ENCODE measurements at regions not wholly inside any gene's neighbourhood (a gene's known extent, or its start where the extent isn't known, plus 50 kb on each side); places are given as distances from the start of the nearest gene placed in this dataset.
"Not testable (repeated sequence)": the region's sequence is repeated elsewhere in the genome, so short reads cannot be mapped to it uniquely, and the experiment has no call there.

DNA sequence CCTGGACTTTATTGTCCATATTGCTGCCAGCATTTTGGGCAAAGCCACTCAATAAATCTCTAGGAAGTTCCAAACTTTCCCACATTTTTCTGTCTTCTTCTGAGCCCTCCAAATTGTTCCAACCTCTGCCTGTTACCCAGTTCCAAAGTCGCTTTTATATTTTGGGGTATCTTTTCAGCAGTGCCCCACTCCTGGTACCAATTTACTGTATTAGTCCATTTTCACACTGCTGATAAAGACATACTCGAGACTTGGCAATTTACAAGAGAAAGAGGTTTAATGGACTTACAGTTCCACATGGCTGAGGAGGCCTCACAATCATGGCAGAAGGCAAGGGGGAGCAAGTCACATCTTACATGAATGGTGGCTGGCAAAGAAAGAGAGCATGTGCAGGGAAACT lies 53.4 kb downstream of the AHSP start:
- DNase-seq (ENCODE audit: low spot score) = not testable (repeated sequence)

DNA sequence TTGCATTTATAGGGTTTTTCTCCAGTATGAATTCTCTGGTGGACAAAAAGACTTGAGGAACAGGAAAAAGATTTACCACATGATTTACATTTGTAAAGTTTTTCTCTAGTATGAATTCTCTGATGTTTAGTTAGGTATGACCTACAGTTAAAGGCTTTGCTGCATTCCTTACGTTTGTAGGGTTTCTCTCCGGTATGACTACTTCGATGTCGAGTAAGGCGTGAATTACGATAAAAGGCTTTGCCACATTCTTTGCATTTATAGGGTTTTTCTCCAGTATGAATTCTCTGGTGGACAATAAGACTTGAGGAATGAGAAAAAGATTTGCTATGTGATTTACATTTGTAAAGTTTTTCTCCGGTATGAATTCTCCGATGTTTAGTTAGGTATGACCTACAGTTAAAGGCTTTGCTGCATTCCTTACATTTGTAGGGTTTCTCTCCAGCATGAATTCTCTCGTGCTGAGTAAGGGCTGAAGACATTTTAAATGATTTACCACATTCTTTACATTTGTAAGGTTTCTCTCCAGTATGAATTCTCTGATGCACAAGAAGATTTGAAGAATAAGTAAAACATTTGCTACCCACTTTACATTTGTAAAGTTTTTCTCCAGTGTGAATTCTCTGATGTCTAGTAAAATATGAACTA lies 74.2 kb downstream of the AHSP start:
- DNase-seq (ENCODE audit: low spot score) = not testable (repeated sequence)

DNA sequence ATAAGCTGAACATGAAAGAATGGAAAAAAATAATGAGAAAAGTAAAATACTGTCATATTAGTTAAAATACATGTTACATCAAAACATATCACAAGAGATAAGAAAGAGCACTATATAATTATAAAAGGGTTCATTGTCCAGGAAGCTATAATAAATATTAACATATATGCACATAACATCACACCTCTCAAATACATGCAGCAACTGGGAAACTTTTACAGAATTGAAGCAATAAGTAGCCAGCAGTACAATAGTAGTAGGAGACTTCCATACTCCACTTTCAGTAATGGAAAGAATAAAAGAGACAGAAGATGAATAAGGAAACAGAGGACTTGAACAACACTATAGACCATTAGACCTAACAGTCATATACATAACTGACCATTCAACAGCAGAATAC lies 90.4 kb downstream of the AHSP start:
- DNase-seq (ENCODE audit: low spot score) = no peak

DNA sequence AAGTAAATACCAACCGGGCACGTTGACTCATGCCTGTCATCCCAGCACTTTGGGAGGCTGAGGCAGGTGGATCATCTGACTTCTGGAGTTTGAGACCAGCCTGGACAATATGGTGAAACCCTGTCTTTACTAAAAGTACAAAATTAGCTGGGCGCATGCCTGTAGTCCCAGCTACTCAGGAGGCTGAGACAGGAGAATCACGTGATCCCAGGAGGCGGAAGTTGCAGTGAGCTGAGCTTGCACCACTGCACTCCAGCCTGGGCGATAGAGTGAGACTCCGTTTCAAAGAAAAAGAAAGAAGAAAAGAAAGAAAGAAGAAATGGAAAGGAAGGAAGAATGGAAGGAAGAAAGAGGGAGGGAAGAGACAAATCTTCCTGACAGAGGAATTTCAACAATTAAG lies 108.7 kb downstream of the AHSP start:
- DNase-seq (ENCODE audit: low spot score) = no peak

DNA sequence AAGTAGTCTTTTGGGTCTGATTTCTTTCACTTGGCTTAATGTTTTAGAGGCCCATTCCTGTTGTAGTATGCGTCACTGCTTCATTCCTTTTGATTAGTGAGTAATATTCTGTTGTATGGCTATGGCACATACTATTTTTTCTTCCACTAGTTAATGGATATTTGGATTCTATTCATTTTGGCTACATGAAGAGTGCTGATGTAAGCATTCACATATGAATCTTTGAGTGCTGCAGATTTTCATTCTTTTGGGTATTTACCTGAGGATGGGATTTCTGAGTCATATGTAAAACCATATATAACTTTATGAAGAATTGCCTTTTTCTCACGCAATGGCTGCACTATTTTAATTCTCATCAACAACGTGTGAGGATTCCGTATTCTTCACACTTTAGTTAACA lies 113.6 kb downstream of the AHSP start:
- DNase-seq (ENCODE audit: low spot score) = no peak

DNA sequence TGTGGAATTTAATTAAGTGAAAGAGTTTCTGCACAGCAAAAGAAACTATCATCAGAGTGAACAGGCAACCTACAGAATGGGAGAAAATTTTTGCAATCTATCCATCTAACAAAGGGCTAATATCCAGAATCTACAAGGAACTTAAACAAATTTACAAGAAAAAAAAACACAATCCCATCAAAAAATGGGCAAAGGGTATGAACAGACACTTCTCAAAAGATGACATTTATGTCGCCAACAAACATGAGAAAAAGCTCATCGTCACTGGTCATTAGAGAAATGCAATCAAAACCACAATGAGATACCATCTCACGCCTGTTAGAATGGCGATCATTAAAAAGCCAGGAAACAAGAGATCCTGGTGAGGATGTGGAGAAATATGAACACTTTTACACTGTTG lies 128.0 kb downstream of the AHSP start:
- DNase-seq (ENCODE audit: low spot score) = not testable (repeated sequence)

DNA sequence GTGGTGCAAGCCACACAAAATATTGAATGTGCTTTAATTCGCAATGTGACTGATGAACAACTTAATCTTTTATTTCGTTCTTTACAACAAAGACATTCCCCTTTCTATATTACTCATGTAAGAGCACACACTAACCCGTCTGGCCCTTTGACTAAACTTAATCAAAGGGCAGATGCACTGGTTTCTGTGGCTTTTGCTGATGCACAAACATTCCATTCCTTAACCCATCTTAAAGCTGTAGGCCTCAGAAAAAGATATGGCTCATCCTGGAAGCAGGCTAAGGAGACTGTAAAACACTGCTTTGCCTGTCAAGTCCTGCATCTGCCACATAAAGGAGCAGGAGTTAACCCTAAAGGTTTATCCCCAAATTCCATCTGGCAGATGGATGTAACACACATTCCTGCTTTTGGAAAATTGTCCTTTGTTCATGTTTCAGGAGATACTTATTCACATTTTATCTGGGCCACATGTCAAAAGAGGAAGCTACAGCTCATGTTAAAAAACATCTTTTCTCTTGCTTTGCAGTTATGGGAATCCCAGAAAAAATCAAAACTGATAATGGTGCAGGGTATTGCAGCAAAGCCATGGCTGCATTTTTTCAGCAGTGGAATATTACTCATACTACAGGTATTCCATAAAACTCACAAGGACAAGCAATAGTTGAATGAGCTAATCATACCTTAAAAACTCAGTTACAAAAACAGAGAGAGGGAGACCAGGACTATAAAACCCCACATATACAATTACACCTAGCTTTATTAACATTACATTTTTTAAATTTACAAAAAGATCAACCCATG lies 137.2 kb downstream of the AHSP start:
- no peak for DNase-seq (ENCODE audit: low spot score)

DNA sequence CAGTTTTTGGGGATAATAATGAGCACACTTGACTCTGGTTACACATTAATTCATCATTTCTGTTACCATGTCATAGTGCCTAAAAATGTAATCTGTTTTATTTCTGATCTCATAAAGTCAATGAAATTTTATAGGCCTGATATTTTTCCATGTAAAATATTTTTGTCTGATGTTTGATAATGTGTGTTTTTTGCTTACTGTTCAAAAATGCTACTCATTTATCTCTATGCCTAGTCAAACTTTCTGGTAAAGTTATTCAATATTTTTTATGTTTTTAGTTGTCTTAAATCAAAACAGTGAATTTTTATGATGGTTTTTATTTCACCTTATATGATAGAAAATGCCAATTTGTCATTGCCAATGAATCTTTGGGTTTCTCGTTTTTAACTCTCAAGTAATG lies 147.0 kb downstream of the AHSP start:
- DNase-seq (ENCODE audit: low spot score) = no peak

DNA sequence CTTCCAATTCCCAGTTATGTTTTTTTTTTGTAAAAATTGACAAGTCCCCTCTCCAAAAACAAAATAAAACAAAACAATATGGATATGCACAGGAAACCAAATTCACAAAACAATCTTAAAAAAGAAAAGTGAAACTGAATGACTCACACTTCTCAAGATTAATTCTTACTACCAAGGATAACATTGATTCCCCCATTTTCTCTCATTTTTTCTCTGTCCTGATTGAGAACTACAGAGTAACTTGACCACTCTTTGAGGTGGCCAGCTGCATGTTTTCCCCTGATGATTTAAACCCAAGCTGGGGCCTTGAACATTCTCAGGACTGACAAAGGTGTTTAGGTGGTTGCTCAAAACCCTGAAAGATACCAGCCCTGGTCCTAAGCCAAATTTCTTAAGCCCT lies 149.0 kb downstream of the AHSP start:
- DNase-seq (ENCODE audit: low spot score) = no peak

DNA sequence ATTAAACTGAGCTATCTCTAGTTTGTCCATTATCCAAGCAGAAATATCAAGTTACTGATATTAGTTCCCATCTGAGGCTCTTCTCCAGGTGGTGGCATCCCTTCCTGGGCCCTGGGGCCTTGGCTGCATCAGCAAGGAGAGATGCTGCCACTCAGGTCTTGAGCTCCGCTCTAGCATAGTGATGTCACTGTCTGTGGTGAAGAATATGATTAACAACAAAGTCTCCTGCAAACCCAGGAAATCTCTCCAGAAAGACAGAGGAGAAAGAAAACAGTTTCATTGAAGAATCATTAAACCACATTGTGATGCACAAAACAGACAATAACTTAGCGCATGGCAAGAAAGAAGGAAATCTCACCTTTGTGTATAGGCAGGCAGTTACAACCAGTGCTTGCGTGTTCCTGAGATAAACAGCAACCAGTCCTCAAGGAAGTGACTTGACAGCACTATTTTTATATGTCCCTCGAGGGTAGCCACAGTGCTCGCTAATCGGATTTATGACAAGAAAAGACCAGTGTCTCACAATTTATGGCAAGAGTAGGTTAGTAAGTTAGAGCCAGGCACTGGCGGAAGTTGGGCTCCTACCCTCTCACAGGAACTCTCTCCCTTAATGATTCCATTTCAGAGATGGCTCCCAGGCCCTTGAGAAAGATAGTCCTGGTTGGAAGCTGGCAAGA lies 151.1 kb downstream of the AHSP start:
- DNase-seq (ENCODE audit: low spot score) = no peak

DNA sequence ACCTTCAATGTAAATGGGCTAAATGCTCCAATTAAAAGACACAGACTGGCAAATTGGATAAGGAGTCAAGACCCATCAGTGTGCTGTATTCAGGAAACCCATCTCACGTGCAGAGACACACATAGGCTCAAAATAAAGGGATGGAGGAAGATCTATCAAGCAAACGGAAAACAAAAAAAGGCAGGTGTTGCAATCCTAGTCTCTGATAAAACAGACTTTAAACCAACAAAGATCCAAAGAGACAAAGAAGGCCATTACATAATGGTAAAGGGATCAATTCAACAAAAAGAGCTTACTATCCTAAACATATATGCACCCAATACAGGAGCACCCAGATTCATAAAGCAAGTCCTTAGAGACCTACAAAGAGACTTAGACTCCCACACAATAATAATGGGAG lies 161.6 kb downstream of the AHSP start:
- not testable (repeated sequence) for DNase-seq (ENCODE audit: low spot score)

DNA sequence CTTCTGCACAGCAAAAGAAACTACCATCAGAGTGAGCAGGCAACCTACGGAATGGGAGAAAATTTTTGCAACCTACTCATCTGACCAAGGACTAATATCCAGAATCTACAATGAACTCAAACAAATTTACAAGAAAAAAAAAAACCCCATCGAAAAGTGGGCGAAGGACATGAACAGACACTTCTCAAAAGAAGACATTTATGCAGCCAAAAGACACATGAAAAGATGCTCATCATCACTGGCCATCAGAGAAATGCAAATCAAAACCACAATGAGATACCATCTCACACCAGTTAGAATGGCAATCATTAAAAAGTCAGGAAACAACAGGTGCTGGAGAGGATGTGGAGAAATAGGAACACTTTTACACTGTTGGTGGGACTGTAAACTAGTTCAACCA lies 164.6 kb downstream of the AHSP start:
- not testable (repeated sequence) for DNase-seq (ENCODE audit: low spot score)

DNA sequence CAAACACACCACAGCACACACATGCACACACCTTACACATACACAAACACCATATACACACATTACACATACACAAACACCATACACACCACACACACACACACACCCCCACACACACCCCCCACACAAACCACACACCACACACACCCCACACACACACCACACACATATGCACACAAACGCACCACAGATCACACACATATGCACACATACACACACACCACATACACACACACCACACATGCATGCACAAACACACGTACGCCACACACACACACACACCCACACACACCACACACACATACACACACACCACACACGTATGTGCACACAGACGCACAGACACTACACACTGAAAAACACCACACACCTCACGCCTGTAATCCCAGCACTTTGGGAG lies 166.0 kb downstream of the AHSP start:
- DNase-seq (ENCODE audit: low spot score) = no peak

DNA sequence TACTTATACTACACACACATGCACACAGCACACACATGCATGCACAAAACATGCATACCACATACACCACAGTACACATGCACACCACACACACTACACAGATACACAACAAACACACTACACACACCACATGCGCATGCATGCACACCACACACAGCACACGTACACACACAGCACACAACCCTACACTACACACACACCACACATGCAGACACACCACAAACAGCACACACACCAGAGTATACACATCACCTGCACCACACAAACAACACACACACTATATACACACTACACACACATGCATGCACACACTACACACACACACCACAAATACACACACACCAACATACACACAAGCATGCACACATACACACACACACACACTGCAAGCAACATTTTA lies 166.8 kb downstream of the AHSP start:
- DNase-seq (ENCODE audit: low spot score) = no peak

DNA sequence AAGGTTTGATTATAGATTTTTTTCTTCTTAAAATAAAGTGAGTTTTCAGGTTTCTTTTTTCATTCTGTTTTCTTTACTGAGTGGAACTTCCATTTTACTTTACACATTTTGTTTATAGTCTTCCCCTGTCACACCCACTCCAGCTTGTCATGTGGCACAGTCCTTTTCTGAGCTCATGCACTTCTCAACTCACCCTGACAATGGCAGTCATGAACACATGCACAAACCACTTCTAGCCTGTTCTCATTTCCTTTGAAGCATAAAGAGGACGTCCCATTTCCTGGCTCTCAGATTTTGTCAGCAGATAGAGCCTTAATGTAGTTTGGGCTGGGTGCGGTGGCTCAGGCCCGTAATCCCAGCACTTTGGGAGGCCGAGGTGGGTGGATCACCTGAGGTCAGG lies 168.0 kb downstream of the AHSP start:
- DNase-seq (ENCODE audit: low spot score) = no peak

DNA sequence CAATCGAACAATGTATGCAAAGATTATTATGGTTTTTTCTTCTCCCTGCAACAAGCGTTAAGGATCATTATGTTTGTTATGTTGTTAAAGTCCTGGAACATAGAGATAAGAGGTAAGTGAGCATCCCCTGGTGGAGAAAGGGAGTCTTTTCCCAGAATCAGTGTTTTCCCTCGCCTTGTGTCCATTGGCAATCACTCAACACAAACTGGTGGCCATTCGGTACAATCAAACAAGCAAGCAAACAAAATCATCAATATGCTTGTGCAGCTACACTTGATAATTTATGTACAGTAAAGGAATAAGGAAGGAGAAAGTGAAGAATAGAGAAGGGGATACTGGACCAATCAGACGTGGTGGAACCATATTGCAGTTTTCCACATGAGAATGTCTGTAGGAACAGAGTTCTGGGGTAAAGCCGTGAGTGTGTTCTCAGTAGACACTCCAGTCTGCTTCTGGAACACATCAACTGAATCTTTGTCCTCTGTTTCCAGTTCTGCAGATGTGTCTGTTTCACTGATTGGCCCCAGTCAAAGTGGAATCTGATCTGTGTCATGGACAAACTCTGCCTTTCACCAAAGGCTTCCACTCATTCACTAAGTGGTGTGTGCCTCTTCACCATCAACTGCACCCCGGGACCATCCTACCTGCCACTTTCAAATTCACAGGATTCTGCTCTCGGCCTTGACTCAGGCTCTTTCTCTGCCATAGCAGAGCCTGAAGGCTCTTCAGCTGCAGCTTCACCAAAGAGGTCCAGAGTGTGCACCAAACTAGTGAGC lies 169.5 kb downstream of the AHSP start:
- peak; percentile 46 for DNase-seq (ENCODE audit: low spot score)

DNA sequence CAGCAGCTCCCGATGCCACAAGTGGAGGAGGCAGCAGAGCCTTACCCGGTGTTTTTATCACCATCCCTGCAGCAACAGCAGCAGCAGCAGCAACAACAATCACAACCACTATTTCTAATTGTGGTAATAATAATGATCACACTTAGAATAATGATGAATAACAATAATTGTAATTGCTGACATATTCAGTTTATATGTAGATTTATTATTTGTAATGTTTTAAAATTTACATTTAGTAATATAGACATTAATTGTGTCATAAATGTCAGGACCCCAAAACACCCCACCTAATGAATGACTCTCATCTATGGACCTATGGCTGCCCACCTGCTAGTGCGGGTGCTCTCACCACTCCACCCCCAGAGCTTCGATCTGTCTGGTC lies 170.0 kb downstream of the AHSP start:
- no peak for DNase-seq (ENCODE audit: low spot score)

DNA sequence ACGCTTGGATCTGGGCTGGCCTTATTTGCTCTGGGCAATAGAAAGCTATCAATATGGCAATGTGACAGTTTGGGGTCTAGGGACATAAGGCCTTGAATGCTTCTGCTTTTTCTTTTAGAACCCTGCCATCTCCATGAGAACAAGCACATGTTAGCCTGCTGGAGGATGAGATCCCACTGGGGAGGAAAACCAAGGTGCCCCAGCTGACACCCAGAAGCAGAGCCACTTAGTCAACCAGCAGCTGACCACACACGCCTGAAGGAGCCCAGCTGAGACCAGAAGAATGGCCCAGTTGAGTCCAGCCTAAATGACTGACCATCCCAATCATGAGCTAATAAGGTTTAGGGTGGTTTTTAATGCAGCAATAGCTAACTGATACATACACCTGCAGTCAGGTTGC lies 171.2 kb downstream of the AHSP start:
- DNase-seq (ENCODE audit: low spot score) = no peak

DNA sequence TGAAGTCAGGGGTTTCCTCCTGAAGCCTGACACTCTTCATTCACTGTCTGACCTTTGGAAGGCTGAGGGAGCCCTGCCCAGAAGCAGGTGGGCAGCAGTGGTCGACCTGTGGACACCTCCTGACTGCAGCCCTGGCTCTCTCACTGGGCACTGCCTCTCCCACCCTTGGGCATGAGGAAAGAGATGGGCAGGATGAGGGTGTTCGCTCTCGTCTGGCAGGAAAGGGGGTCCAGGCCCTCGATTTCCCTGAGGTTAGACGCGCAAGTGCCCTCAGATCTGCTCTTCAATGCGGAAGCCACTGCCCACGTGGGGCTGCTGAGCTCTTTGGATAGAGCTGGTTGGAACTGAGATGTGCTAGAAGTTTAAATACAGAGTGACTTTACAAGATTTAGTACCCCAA lies 171.9 kb downstream of the AHSP start:
- no peak for DNase-seq (ENCODE audit: low spot score)

DNA sequence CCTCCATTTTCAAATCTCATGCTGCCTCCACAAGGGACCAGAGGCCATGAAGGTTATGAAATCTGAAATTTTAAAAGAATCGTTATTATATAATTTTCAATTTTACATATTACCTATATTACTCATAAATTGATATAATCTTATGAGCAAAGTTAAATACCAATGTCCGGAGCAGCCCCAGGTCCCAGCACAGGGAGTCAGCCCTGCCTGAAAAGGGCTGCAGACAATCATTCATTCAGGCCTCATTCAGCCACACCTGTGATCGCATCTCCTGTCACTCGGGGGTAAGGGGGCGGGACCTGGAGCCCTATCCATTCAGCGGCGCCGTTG lies 172.5 kb downstream of the AHSP start:
- no peak for DNase-seq (ENCODE audit: low spot score)

DNA sequence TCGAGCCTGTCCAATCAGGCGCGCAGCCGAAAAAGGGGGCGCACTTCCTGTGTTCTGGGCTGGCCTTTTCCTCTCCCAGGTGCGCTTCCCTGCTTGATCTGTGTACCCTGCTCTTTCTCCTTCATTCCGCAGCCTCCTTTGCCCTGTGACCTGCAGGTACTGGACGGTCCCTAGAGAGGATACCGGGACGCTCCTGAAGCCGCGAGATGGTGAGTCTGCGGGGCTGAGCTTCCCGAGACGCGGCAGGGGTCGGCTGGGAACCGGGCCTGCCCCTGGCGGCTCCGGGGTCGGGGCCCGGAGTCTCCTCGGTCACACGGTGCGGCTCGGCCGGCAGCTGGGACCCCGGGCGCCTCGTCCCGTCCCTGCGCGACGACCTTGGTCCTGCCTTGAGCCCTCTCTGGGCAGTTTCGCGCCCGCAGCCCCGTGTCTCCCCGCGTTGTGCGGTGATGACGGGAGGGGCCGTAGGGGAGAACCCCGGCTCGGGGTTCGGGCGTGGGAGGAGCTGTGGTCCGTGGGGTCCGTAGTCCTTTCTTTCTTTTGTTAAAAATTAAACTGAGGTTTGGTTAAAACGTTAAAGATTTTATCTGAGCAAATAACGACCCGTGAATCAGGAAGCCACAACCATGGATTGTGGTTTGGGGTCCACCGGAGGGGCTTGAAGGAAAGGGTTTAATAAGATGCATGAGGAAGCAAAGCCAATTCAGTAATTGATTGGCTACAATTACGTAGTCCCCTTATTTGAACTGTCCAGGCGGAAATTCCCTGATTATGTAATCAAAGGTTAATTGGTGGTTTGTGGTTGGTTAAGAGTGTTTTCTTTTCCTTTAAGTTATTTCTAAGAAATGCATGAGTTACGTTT lies 172.8 kb upstream of the ZNF267 start:
- DNase-seq (ENCODE audit: low spot score) = peak; percentile 89
